Middle frontal gyrus (tissue), 1 donor: ENCODE measurements at regions not wholly inside any gene's neighbourhood (a gene's known extent, or its start where the extent isn't known, plus 50 kb on each side); places are given as distances from the start of the nearest gene placed in this dataset.

ENCODE experiments used
- DNase-seq: peaks from one replicate; pipeline ENCODE4 v3.0.0-alpha.2; 2015; ENCODE audit warnings: low spot score; ENCODE audit errors: extremely low spot score

GRCh38 chr7:33701189-33701740, 204.1 kb upstream of the BMPER start:
- no peak for DNase-seq

- DNase-seq: no peak
Measured at GRCh38 chr7:33701927-33702326, 203.4 kb upstream of the BMPER start.

GRCh38 chr7:33702514-33703054, 202.8 kb upstream of the BMPER start:
- no peak for DNase-seq

GRCh38 chr7:33705333-33705833, 200.0 kb upstream of the BMPER start:
- DNase-seq: no peak

GRCh38 chr7:33706186-33706585, 199.2 kb upstream of the BMPER start:
- no peak for DNase-seq

GRCh38 chr7:33706771-33707200, 198.6 kb upstream of the BMPER start:
- DNase-seq: no peak

- no peak for DNase-seq
Measured at GRCh38 chr7:33707427-33707826, 197.9 kb upstream of the BMPER start.

GRCh38 chr7:33710608-33711007, 194.7 kb upstream of the BMPER start:
- DNase-seq: no peak

GRCh38 chr7:33711231-33712019, 193.9 kb upstream of the BMPER start:
- DNase-seq: no peak

GRCh38 chr7:33712020-33712414, 193.3 kb upstream of the BMPER start:
- DNase-seq: no peak

- DNase-seq: no peak
Measured at GRCh38 chr7:33714208-33714607, 191.1 kb upstream of the BMPER start.

- peak; percentile 22 for DNase-seq
Measured at GRCh38 chr7:33716581-33717477, 188.5 kb upstream of the BMPER start.

GRCh38 chr7:33719059-33719581, 186.2 kb upstream of the BMPER start:
- no peak for DNase-seq

GRCh38 chr7:33720139-33720538, 185.2 kb upstream of the BMPER start:
- DNase-seq: no peak

- DNase-seq: no peak
Measured at GRCh38 chr7:33720870-33721269, 184.5 kb upstream of the BMPER start.

GRCh38 chr7:33721895-33722294, 183.4 kb upstream of the BMPER start:
- DNase-seq: no peak

GRCh38 chr7:33722383-33723101, 182.8 kb upstream of the BMPER start:
- DNase-seq: no peak

GRCh38 chr7:33724201-33724600, 181.1 kb upstream of the BMPER start:
- no peak for DNase-seq

GRCh38 chr7:33725111-33726025, 180.0 kb upstream of the BMPER start:
- no peak for DNase-seq

GRCh38 chr7:33726582-33726981, 178.8 kb upstream of the BMPER start:
- no peak for DNase-seq
